SK-N-SH (cell line): ENCODE measurements at regions not wholly inside any gene's neighbourhood (a gene's known extent, or its start where the extent isn't known, plus 50 kb on each side); places are given as distances from the start of the nearest gene placed in this dataset.

Experiments
- CTCF ChIA-PET: fragments of 300-600, 350-600 bp; formaldehyde crosslinking; extraction: SDS; loops from one replicate; lab custom pipeline; 2021; lab: Yijun Ruan, JAX
- POLR2A ChIA-PET: fragments of 350-600 bp; sonication (Branson Sonifier 250); formaldehyde crosslinking; extraction: SDS; loops from one replicate; lab custom pipeline; 2020; ENCODE audit warnings: antibody characterized with exemption, inconsistent platforms; lab: Yijun Ruan, JAX
- DNase-seq: peaks from one replicate; pipeline ENCODE4 v3.0.0; 2012
- H2AFZ ChIP-seq: fragments of 200-600 bp; sonication (generic); 2 replicates; pipeline ENCODE4 v1.8.1; 2016; ENCODE audit warnings: antibody characterized with exemption, mild to moderate bottlenecking, low read depth
- H3F3A ChIP-seq: fragments of 200-600 bp; sonication (generic); replicated peaks from 2 replicates; pipeline ENCODE3; 2016; ENCODE audit warnings: antibody characterized with exemption, mild to moderate bottlenecking; ENCODE audit not compliant: insufficient read depth
- H3K27ac ChIP-seq, 2 experiments: fragments of 200-500 bp in 1 of 2; fragments of 200-600 bp in 1 of 2; sonication (Bioruptor generic) in 1 of 2; sonication (generic), shearing (Covaris generic) in 1 of 2; 2 replicates each; pipeline versions ENCODE4 v1.5.1 to v1.6.1; 2014 to 2016; ENCODE audit warnings: low read depth in 2 of 2, inconsistent platforms in 1 of 2, low read length in 1 of 2, mild to moderate bottlenecking in 1 of 2, mixed read lengths in 1 of 2
- H3K27me3 ChIP-seq: fragments of 200-600 bp; sonication (generic), shearing (Covaris generic); 2 replicates; pipeline ENCODE4 v1.6.1; 2016; ENCODE audit warnings: mixed run types; ENCODE audit not compliant: insufficient read depth
- H3K36me3 ChIP-seq, 2 experiments: fragments of 200-500 bp in 1 of 2; fragments of 200-600 bp in 1 of 2; sonication (Bioruptor generic) in 1 of 2; sonication (generic) in 1 of 2; replicated peaks in 1 of 2; 2 replicates each; pipeline versions ENCODE3 to v1.5.1; 2014 to 2016; ENCODE audit warnings: low read length in 1 of 2, mild to moderate bottlenecking in 1 of 2; ENCODE audit not compliant: insufficient read depth in 2 of 2, control insufficient read depth in 1 of 2
- H3K4me1 ChIP-seq, 2 experiments: fragments of 200-500 bp in 1 of 2; fragments of 200-600 bp in 1 of 2; sonication (Bioruptor generic) in 1 of 2; sonication (generic), shearing (Covaris generic) in 1 of 2; 2 replicates each; pipeline versions ENCODE4 v1.5.1 to v1.6.1; 2014 to 2016; ENCODE audit warnings: low read depth in 1 of 2, low read length in 1 of 2, mixed run types in 1 of 2; ENCODE audit not compliant: insufficient read depth in 2 of 2, control insufficient read depth in 1 of 2
- H3K4me2 ChIP-seq: fragments of 200-600 bp; sonication (generic), shearing (Covaris generic); 2 replicates; pipeline ENCODE4 v1.6.1; 2017; ENCODE audit warnings: mixed run types
- H3K4me3 ChIP-seq, 2 experiments: fragments of 200-500 bp in 1 of 2; fragments of 200-600 bp in 1 of 2; sonication (Bioruptor generic) in 1 of 2; sonication (generic), shearing (Covaris generic) in 1 of 2; 2 replicates each; pipeline versions ENCODE4 v1.5.1 to v1.8.1; 2014 to 2016; ENCODE audit warnings: low read depth in 2 of 2, inconsistent platforms in 1 of 2, low read length in 1 of 2, mild to moderate bottlenecking in 1 of 2, mixed read lengths in 1 of 2, moderate library complexity in 1 of 2
- H3K79me2 ChIP-seq: fragments of 200-600 bp; sonication (generic); 2 replicates; pipeline ENCODE4 v1.8.1; 2017; ENCODE audit warnings: mild to moderate bottlenecking; ENCODE audit not compliant: insufficient read depth
- H3K9ac ChIP-seq: fragments of 200-600 bp; sonication (generic); 2 replicates; pipeline ENCODE4 v1.6.1; 2017; ENCODE audit warnings: mixed run types
- H3K9me2 ChIP-seq: fragments of 200-600 bp; sonication (generic); 2 replicates; pipeline ENCODE4 v1.6.1; 2017; ENCODE audit warnings: mixed run types
- H3K9me3 ChIP-seq: fragments of 200-600 bp; sonication (generic); 2 replicates; pipeline ENCODE4 v1.6.1; 2017; ENCODE audit warnings: mixed run types, mild to moderate bottlenecking, moderate library complexity
- H4K20me1 ChIP-seq: fragments of 200-600 bp; sonication (generic); 2 replicates; pipeline ENCODE4 v1.6.1; 2017; ENCODE audit warnings: mild to moderate bottlenecking, mixed run types; ENCODE audit not compliant: insufficient read depth
- ELF1 ChIP-seq: IDR thresholded peaks from 2 replicates; pipeline ENCODE4 v1.4.0; 2012
- EP300 ChIP-seq, 2 experiments: IDR thresholded peaks; 2 replicates each; pipeline versions ENCODE4 v1.4.0 to v1.6.1; 2012; ENCODE audit warnings: borderline replicate concordance in 1 of 2, low read depth in 1 of 2, low read length in 1 of 2
- EZH2phosphoT487 ChIP-seq: fragments of 200-600 bp; sonication (generic); IDR thresholded peaks from 2 replicates; pipeline ENCODE4 v1.6.1; 2017; ENCODE audit warnings: low read depth, mixed run types, mild to moderate bottlenecking, antibody characterized with exemption, moderate library complexity, borderline replicate concordance
- FOSL2 ChIP-seq: IDR thresholded peaks from 2 replicates; pipeline ENCODE4 v1.4.0; 2012; ENCODE audit warnings: low read depth, mild to moderate bottlenecking, moderate library complexity, borderline replicate concordance
- FOXJ3 ChIP-seq: sonication (generic); formaldehyde crosslinking; IDR thresholded peaks from 2 replicates; pipeline ENCODE4 v1.5.1; 2020; ENCODE audit warnings: mild to moderate bottlenecking, missing genetic modification reagents
- FOXM1 ChIP-seq: IDR thresholded peaks from 2 replicates; pipeline ENCODE4 v1.4.0; 2012; ENCODE audit warnings: low read depth, mild to moderate bottlenecking
- IRF3 ChIP-seq: fragments of 150-350 bp; IDR thresholded peaks from 2 replicates; pipeline ENCODE4 v1.6.1; 2016; ENCODE audit warnings: mild to moderate bottlenecking, low read depth, low read length
- MEF2A ChIP-seq: IDR thresholded peaks from 2 replicates; pipeline ENCODE4 v1.4.0; 2012; ENCODE audit warnings: low read depth, borderline replicate concordance
- PBX3 ChIP-seq: IDR thresholded peaks from 2 replicates; pipeline ENCODE4; 2012
- RCOR1 ChIP-seq: fragments of 150-350 bp; IDR thresholded peaks from 2 replicates; pipeline ENCODE4 v1.6.1; 2017; ENCODE audit warnings: antibody characterized with exemption, low read length
- REST ChIP-seq: IDR thresholded peaks from 2 replicates; pipeline ENCODE4 v1.6.1; 2012; ENCODE audit warnings: mild to moderate bottlenecking, low read depth, low read length, moderate library complexity
- RXRA ChIP-seq: IDR thresholded peaks from 2 replicates; pipeline ENCODE4 v1.4.0; 2012; ENCODE audit warnings: low read depth, mild to moderate bottlenecking, borderline replicate concordance
- SIN3A ChIP-seq: IDR thresholded peaks from 2 replicates; pipeline ENCODE4 v1.6.1; 2012; ENCODE audit warnings: low read depth, mild to moderate bottlenecking, low read length, moderate library complexity, borderline replicate concordance
- SMC3 ChIP-seq: IDR thresholded peaks from 2 replicates; pipeline ENCODE4 v1.6.1; 2012; ENCODE audit warnings: low read depth, low read length, improper control_type of control experiment
- TEAD4 ChIP-seq: IDR thresholded peaks from 2 replicates; pipeline ENCODE4 v1.4.0; 2012; ENCODE audit warnings: mild to moderate bottlenecking, borderline replicate concordance; ENCODE audit not compliant: insufficient read depth
- ZBTB33 ChIP-seq: IDR thresholded peaks from 2 replicates; pipeline ENCODE4 v1.4.0; 2012; ENCODE audit warnings: low read depth, borderline replicate concordance
- WGBS: methylation state at CpG from one replicate; pipeline ENCODE4 v1.1.6; 2017; ENCODE audit warnings: low lambda C conversion rate; 5-methylcytosine and 5-hydroxymethylcytosine counted together

- H3K79me2 ChIP-seq = no peaks in the 10 kb centered on the region
- H3K27ac ChIP-seq = no peak overlapping the region
- no peak for DNase-seq
- H4K20me1 ChIP-seq = no peaks in the 10 kb centered on the region
- WGBS = 16% methylated on average over 3 of the region's 3 CpGs
- no peaks in the 10 kb centered on the region for H3F3A ChIP-seq
- no peak overlapping the region for H3K4me3 ChIP-seq
- ChIA-PET CTCF (no interaction called here), POLR2A (no interaction called here)
- no peaks in the 10 kb centered on the region for H3K9me3 ChIP-seq
- no peaks in the 10 kb centered on the region for H3K4me1 ChIP-seq
- no peaks in the 10 kb centered on the region for H3K36me3 ChIP-seq
- H3K27me3 ChIP-seq = 0 out of 2 replicates have a peak, but pooled peaks cover 10% of the 10 kb centered on the region
- H3K4me2 ChIP-seq = no peak overlapping the region
- no peak for TF ChIP-seq PBX3
- TF ChIP-seq SMC3 = no peak
- no peak for TF ChIP-seq FOXJ3 (CRISPR knock-in tag)
- TF ChIP-seq REST = no peak
- no peak for TF ChIP-seq MEF2A
- TF ChIP-seq ELF1 = no peak
- TF ChIP-seq EZH2phosphoT487 = no peak
- TF ChIP-seq FOXM1 = no peak
- TF ChIP-seq IRF3 = no peak
- no peak for TF ChIP-seq RCOR1
- no peak for TF ChIP-seq RXRA
- TF ChIP-seq TEAD4 = no peak
- TF ChIP-seq SIN3A = no peak
- no peak for TF ChIP-seq FOSL2
- TF ChIP-seq EP300 (IDR thresholded peaks at IDR 0.05; ENCODE audit: borderline replicate concordance in 1 of 2, low read depth in 1 of 2, low read length in 1 of 2) = no peak
- TF ChIP-seq ZBTB33 = no peak
- no peaks in the 10 kb centered on the region for H3K9me2 ChIP-seq
- H2AFZ ChIP-seq = no peak overlapping the region
- no peak overlapping the region for H3K9ac ChIP-seq
Observed at GRCh38 chr4:152014280-152014679, 253.5 kb upstream of the GATB start.
